HepG2 (cell line): ENCODE measurements at regions not wholly inside any gene's neighbourhood (a gene's known extent, or its start where the extent isn't known, plus 50 kb on each side); places are given as distances from the start of the nearest gene placed in this dataset.

Experiments used
- ATAC-seq: fragments of 200-7000 bp; cut with Tn5 transposase; 3 replicates; pipeline ENCODE4 v1.9.1; 2020; ENCODE audit warnings: mild to moderate bottlenecking, moderate library complexity
- BruUV-seq: library from RNA; stranded (reverse); fragments of 400-500 nt; replicated peaks from 2 replicates; lab custom pipeline; 2021; lab: Mats Ljungman, UMichigan
- CTCF ChIA-PET: fragments of 300-600 bp; formaldehyde crosslinking; extraction: SDS; loops from one replicate; lab custom pipeline; 2021; ENCODE audit warnings: low total read pairs, inconsistent platforms, low intra/inter-chr PET ratio; lab: Yijun Ruan, JAX
- POLR2A ChIA-PET: fragments of 350-600 bp; sonication (Branson Sonifier 250); formaldehyde crosslinking; loops from one replicate; lab custom pipeline; 2020; ENCODE audit warnings: antibody characterized with exemption, inconsistent platforms; lab: Yijun Ruan, JAX
- DNase-seq: peaks from one replicate; pipeline ENCODE4 v3.0.0-alpha.2; 2015; ENCODE audit warnings: low spot score
- FAIRE-seq: peaks from 3 replicates; lab custom pipeline; 2011; peaks lifted over from hg19 to GRCh38; lab: Jason Lieb, UNC
- H2AFZ ChIP-seq: one replicate; pipeline ENCODE4 v1.6.1; 2011; ENCODE audit warnings: low read length, inconsistent platforms
- H3K27ac ChIP-seq: fragments of 300-600 bp; 3 replicates; pipeline ENCODE4 v1.8.0; 2011; ENCODE audit warnings: mixed run types, mild to moderate bottlenecking, mixed read lengths, low read length, inconsistent platforms; ENCODE audit not compliant: insufficient read depth; ENCODE audit errors: extremely low read length
- H3K27me3 ChIP-seq, 2 experiments: fragments of 200-600 bp in 1 of 2; 2 replicates in 1 of 2; 3 replicates in 1 of 2; pipeline versions ENCODE4 v1.6.0 to v1.8.0; 2011; ENCODE audit warnings: low read length in 2 of 2, mild to moderate bottlenecking in 2 of 2, moderate library complexity in 2 of 2, inconsistent platforms in 1 of 2; ENCODE audit not compliant: insufficient read depth in 2 of 2, control insufficient read depth in 1 of 2
- H3K36me3 ChIP-seq, 2 experiments: fragments of 200-600 bp in 1 of 2; replicated peaks in 1 of 2; 2 replicates in 1 of 2; 3 replicates in 1 of 2; pipeline versions ENCODE4 v1.5.1 to v1.8.0; 2011; ENCODE audit warnings: low read length in 2 of 2, inconsistent platforms in 1 of 2; ENCODE audit not compliant: insufficient read depth in 2 of 2, control insufficient read depth in 1 of 2
- H3K4me1 ChIP-seq: 2 replicates; pipeline ENCODE4 v1.5.1; 2012; ENCODE audit warnings: low read length, inconsistent platforms; ENCODE audit not compliant: insufficient read depth
- H3K4me2 ChIP-seq: 2 replicates; pipeline ENCODE4 v1.6.0; 2011; ENCODE audit warnings: low read depth, low read length, inconsistent platforms
- H3K4me3 ChIP-seq, 3 experiments: fragments of 200-600 bp in 1 of 3; sonication (generic), shearing (Covaris generic) in 1 of 3; replicated peaks in 1 of 3; 2 replicates each; pipeline ENCODE4 v1.5.1; 2011 to 2016; ENCODE audit warnings: low read length in 3 of 3, inconsistent platforms in 2 of 3, low read depth in 2 of 3, mild to moderate bottlenecking in 2 of 3, control low read depth in 1 of 3, mixed read lengths in 1 of 3; ENCODE audit not compliant: insufficient read depth in 1 of 3
- H3K79me2 ChIP-seq: one replicate; pipeline ENCODE4 v1.6.1; 2011; ENCODE audit warnings: low read length, inconsistent platforms; ENCODE audit not compliant: insufficient read depth
- H3K9ac ChIP-seq: 2 replicates; pipeline ENCODE4 v1.6.0; 2011; ENCODE audit warnings: mild to moderate bottlenecking, low read depth, low read length, inconsistent platforms; ENCODE audit not compliant: insufficient read depth
- H3K9me3 ChIP-seq: 2 replicates; pipeline ENCODE4 v1.5.1; 2012; ENCODE audit warnings: mild to moderate bottlenecking, low read length
- H4K20me1 ChIP-seq: 2 replicates; pipeline ENCODE4 v1.6.0; 2011; ENCODE audit warnings: inconsistent platforms, mild to moderate bottlenecking, low read length, moderate library complexity; ENCODE audit not compliant: insufficient read depth
- CHD4 ChIP-seq: fragments of 200-600 bp; sonication (generic); IDR thresholded peaks from 2 replicates; pipeline ENCODE4 v1.7.0; 2017; ENCODE audit warnings: mild to moderate bottlenecking, low read length, borderline replicate concordance
- CTCF ChIP-seq: sonication (generic); formaldehyde crosslinking; IDR thresholded peaks from 2 replicates; pipeline ENCODE4 v1.5.0; 2020; ENCODE audit warnings: mild to moderate bottlenecking, missing genetic modification reagents, moderate library complexity
- GFI1 ChIP-seq: sonication (generic); formaldehyde crosslinking; IDR thresholded peaks from 2 replicates; pipeline ENCODE4 v1.5.0; 2020; ENCODE audit warnings: missing genetic modification reagents, mild to moderate bottlenecking, borderline replicate concordance
- PATZ1 ChIP-seq: sonication (generic); formaldehyde crosslinking; IDR thresholded peaks from 2 replicates; pipeline ENCODE4 v1.4.0; 2020; ENCODE audit warnings: missing genetic modification reagents
- PRMT3 ChIP-seq: sonication (generic); formaldehyde crosslinking; IDR thresholded peaks from 2 replicates; pipeline ENCODE4 v1.8.1; 2022; ENCODE audit warnings: low read depth, mild to moderate bottlenecking, moderate library complexity, missing genetic modification reagents, borderline replicate concordance
- RBM22 ChIP-seq: fragments of 200-400 bp; formaldehyde crosslinking; optimal IDR thresholded peaks from 2 replicates; pipeline ENCODE3; 2017; ENCODE audit warnings: mild to moderate bottlenecking, low read length, moderate library complexity
- SMC3 ChIP-seq: IDR thresholded peaks from 2 replicates; pipeline ENCODE4 v1.6.1; 2011; ENCODE audit warnings: low read length, improper control_type of control experiment
- TBX3 ChIP-seq: fragments of 450-650 bp; IDR thresholded peaks from 2 replicates; pipeline ENCODE4 v1.6.1; 2017; ENCODE audit warnings: antibody characterized with exemption, mild to moderate bottlenecking, inconsistent platforms, borderline replicate concordance
- TEAD3 ChIP-seq: optimal IDR thresholded peaks from 2 replicates; pipeline ENCODE3; 2016; ENCODE audit warnings: borderline replicate concordance
- ZNF207 ChIP-seq: fragments of 450-650 bp; IDR thresholded peaks from 2 replicates; pipeline ENCODE4 v1.6.1; 2016; ENCODE audit warnings: antibody characterized with exemption, borderline replicate concordance
- ZNF432 ChIP-seq: sonication (generic); formaldehyde crosslinking; IDR thresholded peaks from 2 replicates; pipeline ENCODE4 v1.5.0; 2020; ENCODE audit warnings: missing genetic modification reagents, mild to moderate bottlenecking, borderline replicate concordance
- ZNF567 ChIP-seq: sonication (generic); formaldehyde crosslinking; IDR thresholded peaks from 2 replicates; pipeline ENCODE4 v1.8.1; 2023; ENCODE audit warnings: mild to moderate bottlenecking, missing genetic modification reagents, borderline replicate concordance
- ZNF607 ChIP-seq: sonication (generic); formaldehyde crosslinking; IDR thresholded peaks from 2 replicates; pipeline ENCODE4 v1.5.1; 2020; ENCODE audit warnings: missing genetic modification reagents, mild to moderate bottlenecking, borderline replicate concordance
- ZNF782 ChIP-seq: sonication (generic); formaldehyde crosslinking; IDR thresholded peaks from 2 replicates; pipeline ENCODE4 v1.4.0; 2020; ENCODE audit warnings: missing genetic modification reagents, mild to moderate bottlenecking, borderline replicate concordance
- ZSCAN22 ChIP-seq: sonication (generic); formaldehyde crosslinking; IDR thresholded peaks from 2 replicates; pipeline ENCODE4 v1.4.0; 2020; ENCODE audit warnings: mild to moderate bottlenecking, missing genetic modification reagents
- WGBS: methylation state at CpG from one replicate; pipeline ENCODE4 v1.1.6; 2017; ENCODE audit warnings: low lambda C conversion rate; 5-methylcytosine and 5-hydroxymethylcytosine counted together
- in situ Hi-C: cut with HindIII; loops from 2 replicates; pipeline ENCODE4 v1.10.0; 2017; ENCODE audit warnings: low pct_unique_long_range_greater_than_20kb; ENCODE audit not compliant: extremely low pct_ligation_motif_present
- intact Hi-C: fragments of 100-400 bp; cut with micrococcal nuclease; formaldehyde crosslinking; loops from one replicate; pipeline ENCODE4 v1.10.0; 2022; ENCODE audit not compliant: unreplicated experiment
- TF ChIP-seq, protein P1 (sequence below): sonication (generic); formaldehyde crosslinking; IDR thresholded peaks from 2 replicates; pipeline ENCODE4 v1.4.0; 2020; ENCODE audit warnings: mild to moderate bottlenecking, missing genetic modification reagents, borderline replicate concordance

- H3K27ac ChIP-seq, result no peak overlapping the region
- no peak overlapping the region for H2AFZ ChIP-seq
- DNase-seq (peak; percentile 59), FAIRE-seq (peak; percentile 36), ATAC-seq (peak; percentile 88)
- H3K36me3 ChIP-seq, result no peaks in the 10 kb centered on the region
- CTCF ChIA-PET, result interaction anchor here (1.4 to 2.6 kb wide), 2 partner anchors 869 to 900 kb away, joined by 3 to 18 read pairs; no protein-coding TSS in a partner anchor
- no peak overlapping the region for H3K4me3 ChIP-seq
- H3K27me3 ChIP-seq, result no peaks in the 10 kb centered on the region
- in situ Hi-C loops (loop anchor here (10.0 kb wide), 1 partner anchor 864 kb away; no protein-coding TSS in a partner anchor), intact Hi-C loops (loop anchor here (1.0 kb wide), 3 partner anchors 649 to 899 kb away; partner anchors contain the start of gene KLF5)
- no peaks in the 10 kb centered on the region for H3K4me1 ChIP-seq
- H3K4me2 ChIP-seq, result no peak overlapping the region
- WGBS, result 2% methylated on average over 1 of the region's 1 CpG
- no peaks in the 10 kb centered on the region for H4K20me1 ChIP-seq
- POLR2A ChIA-PET, result no interaction called here
- H3K79me2 ChIP-seq, result no peaks in the 10 kb centered on the region
- BruUV-seq, result no TSS peak
- no peak overlapping the region for H3K9ac ChIP-seq
- H3K9me3 ChIP-seq, result no peaks in the 10 kb centered on the region
- TF ChIP-seq GFI1 (CRISPR knock-in tag) (no peak), ZNF567 (CRISPR knock-in tag) (no peak), SMC3 (peak; percentile 81), ZNF607 (CRISPR knock-in tag) (no peak), ZNF432 (CRISPR knock-in tag) (no peak), ZNF782 (CRISPR knock-in tag) (no peak), ZSCAN22 (CRISPR knock-in tag) (no peak), PRMT3 (CRISPR knock-in tag) (no peak), CTCF (CRISPR knock-in tag) (peak; percentile 79), TEAD3 (CRISPR knock-in tag) (no peak), ZNF207 (no peak), TBX3 (no peak), PATZ1 (CRISPR knock-in tag) (no peak), CHD4 (no peak), RBM22 (no peak)
- TF ChIP-seq, protein P1, sequence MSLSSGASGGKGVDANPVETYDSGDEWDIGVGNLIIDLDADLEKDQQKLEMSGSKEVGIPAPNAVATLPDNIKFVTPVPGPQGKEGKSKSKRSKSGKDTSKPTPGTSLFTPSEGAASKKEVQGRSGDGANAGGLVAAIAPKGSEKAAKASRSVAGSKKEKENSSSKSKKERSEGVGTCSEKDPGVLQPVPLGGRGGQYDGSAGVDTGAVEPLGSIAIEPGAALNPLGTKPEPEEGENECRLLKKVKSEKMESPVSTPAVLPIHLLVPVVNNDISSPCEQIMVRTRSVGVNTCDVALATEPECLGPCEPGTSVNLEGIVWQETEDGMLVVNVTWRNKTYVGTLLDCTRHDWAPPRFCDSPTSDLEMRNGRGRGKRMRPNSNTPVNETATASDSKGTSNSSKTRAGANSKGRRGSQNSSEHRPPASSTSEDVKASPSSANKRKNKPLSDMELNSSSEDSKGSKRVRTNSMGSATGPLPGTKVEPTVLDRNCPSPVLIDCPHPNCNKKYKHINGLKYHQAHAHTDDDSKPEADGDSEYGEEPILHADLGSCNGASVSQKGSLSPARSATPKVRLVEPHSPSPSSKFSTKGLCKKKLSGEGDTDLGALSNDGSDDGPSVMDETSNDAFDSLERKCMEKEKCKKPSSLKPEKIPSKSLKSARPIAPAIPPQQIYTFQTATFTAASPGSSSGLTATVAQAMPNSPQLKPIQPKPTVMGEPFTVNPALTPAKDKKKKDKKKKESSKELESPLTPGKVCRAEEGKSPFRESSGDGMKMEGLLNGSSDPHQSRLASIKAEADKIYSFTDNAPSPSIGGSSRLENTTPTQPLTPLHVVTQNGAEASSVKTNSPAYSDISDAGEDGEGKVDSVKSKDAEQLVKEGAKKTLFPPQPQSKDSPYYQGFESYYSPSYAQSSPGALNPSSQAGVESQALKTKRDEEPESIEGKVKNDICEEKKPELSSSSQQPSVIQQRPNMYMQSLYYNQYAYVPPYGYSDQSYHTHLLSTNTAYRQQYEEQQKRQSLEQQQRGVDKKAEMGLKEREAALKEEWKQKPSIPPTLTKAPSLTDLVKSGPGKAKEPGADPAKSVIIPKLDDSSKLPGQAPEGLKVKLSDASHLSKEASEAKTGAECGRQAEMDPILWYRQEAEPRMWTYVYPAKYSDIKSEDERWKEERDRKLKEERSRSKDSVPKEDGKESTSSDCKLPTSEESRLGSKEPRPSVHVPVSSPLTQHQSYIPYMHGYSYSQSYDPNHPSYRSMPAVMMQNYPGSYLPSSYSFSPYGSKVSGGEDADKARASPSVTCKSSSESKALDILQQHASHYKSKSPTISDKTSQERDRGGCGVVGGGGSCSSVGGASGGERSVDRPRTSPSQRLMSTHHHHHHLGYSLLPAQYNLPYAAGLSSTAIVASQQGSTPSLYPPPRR (CRISPR knock-in tag), result no peak
These were observed 425.7 kb downstream of the KLF12 start for GRCh38 chr13:73708393-73708985.
